ENCODE measurements at regions not wholly inside any gene's neighbourhood (a gene's known extent, or its start where the extent isn't known, plus 50 kb on each side); places are given as distances from the start of the nearest gene placed in this dataset.

GRCh38 chr5:30525353-30525752 is 668.1 kb upstream of the CDH6 start:
- no peak for DNase-seq (ENCODE audit: extremely low read depth, insufficient read length)
- H3K4me3 ChIP-seq (replicated peaks; ENCODE audit: low read depth, low read length): no peak overlapping the region
- no peaks in the 10 kb centered on the region for H3K36me3 ChIP-seq (ENCODE audit: control insufficient read depth, insufficient read depth, low read length)
- TF ChIP-seq CTCF (IDR thresholded peaks at IDR 0.05; ENCODE audit: insufficient read depth, low read length, poor library complexity, severe bottlenecking): no peak
- H3K27me3 ChIP-seq (replicated peaks; ENCODE audit: control insufficient read depth, insufficient read depth, low read length): no peaks in the 10 kb centered on the region

- no peaks in the 10 kb centered on the region for H3K36me3 ChIP-seq (ENCODE audit: control insufficient read depth, insufficient read depth, low read length)
- DNase-seq (ENCODE audit: extremely low read depth, insufficient read length): no peak
- H3K27me3 ChIP-seq (replicated peaks; ENCODE audit: control insufficient read depth, insufficient read depth, low read length): no peaks in the 10 kb centered on the region
- no peak overlapping the region for H3K4me3 ChIP-seq (replicated peaks; ENCODE audit: low read depth, low read length)
- TF ChIP-seq CTCF (IDR thresholded peaks at IDR 0.05; ENCODE audit: insufficient read depth, low read length, poor library complexity, severe bottlenecking): no peak
Measured at GRCh38 chr5:30524428-30524827, 669.1 kb upstream of the CDH6 start.

- no peak overlapping the region for H3K4me3 ChIP-seq (replicated peaks; ENCODE audit: low read depth, low read length)
- H3K36me3 ChIP-seq (ENCODE audit: control insufficient read depth, insufficient read depth, low read length): no peaks in the 10 kb centered on the region
- no peak for DNase-seq (ENCODE audit: extremely low read depth, insufficient read length)
- H3K27me3 ChIP-seq (replicated peaks; ENCODE audit: control insufficient read depth, insufficient read depth, low read length): no peaks in the 10 kb centered on the region
- TF ChIP-seq CTCF (IDR thresholded peaks at IDR 0.05; ENCODE audit: insufficient read depth, low read length, poor library complexity, severe bottlenecking): no peak
Measured at GRCh38 chr5:30523061-30523460, 670.4 kb upstream of the CDH6 start.

- no peak for DNase-seq (ENCODE audit: extremely low read depth, insufficient read length)
- no peak overlapping the region for H3K4me3 ChIP-seq (replicated peaks; ENCODE audit: low read depth, low read length)
- no peaks in the 10 kb centered on the region for H3K36me3 ChIP-seq (ENCODE audit: control insufficient read depth, insufficient read depth, low read length)
- no peak for TF ChIP-seq CTCF (IDR thresholded peaks at IDR 0.05; ENCODE audit: insufficient read depth, low read length, poor library complexity, severe bottlenecking)
- no peaks in the 10 kb centered on the region for H3K27me3 ChIP-seq (replicated peaks; ENCODE audit: control insufficient read depth, insufficient read depth, low read length)
Measured at GRCh38 chr5:30505014-30505886, 688.2 kb upstream of the CDH6 start.

- Histone ChIP-seq H3K36me3 (ENCODE audit: control insufficient read depth, insufficient read depth, low read length) (no peaks in the 10 kb centered on the region), H3K27me3 (replicated peaks; ENCODE audit: control insufficient read depth, insufficient read depth, low read length) (no peaks in the 10 kb centered on the region), H3K4me3 (replicated peaks; ENCODE audit: low read depth, low read length) (no peak overlapping the region)
- TF ChIP-seq CTCF (IDR thresholded peaks at IDR 0.05; ENCODE audit: insufficient read depth, low read length, poor library complexity, severe bottlenecking): no peak
- no peak for DNase-seq (ENCODE audit: extremely low read depth, insufficient read length)
Measured at GRCh38 chr5:30502277-30502676, 691.2 kb upstream of the CDH6 start.

Measured in GM06990 (cell line).